GM18507 (cell line): ENCODE measurements at regions not wholly inside any gene's neighbourhood (a gene's known extent, or its start where the extent isn't known, plus 50 kb on each side); places are given as distances from the start of the nearest gene placed in this dataset.

Experiments used
- DNase-seq: peaks from one replicate; pipeline ENCODE4 v3.0.0; 2011; ENCODE audit warnings: low read depth; ENCODE audit not compliant: insufficient read length; ENCODE audit errors: extremely low spot score
- FAIRE-seq: peaks from 2 replicates; lab custom pipeline; 2011; peaks lifted over from hg19 to GRCh38; lab: Jason Lieb, UNC

DNA sequence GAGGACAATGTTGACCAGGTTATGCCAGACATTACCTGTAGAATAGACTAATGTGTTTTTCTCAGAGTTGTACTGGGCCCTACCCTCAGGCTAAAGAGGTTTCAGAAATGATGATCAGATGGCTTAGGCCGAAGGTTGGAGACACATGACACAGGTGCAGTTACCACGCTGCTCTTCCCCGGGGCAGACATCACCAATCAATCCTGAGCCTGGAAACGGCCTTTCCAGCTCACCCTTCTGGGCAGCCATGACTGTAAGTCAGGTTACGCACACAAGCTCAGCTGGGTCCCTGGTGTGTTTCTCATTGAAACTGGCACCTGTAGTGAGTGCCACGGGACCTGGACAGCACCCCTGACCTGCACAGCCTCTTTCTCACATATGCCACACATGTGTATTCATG is 299.3 kb downstream of the UQCRFS1 start:
- DNase-seq (no peak), FAIRE-seq (no peak)

DNA sequence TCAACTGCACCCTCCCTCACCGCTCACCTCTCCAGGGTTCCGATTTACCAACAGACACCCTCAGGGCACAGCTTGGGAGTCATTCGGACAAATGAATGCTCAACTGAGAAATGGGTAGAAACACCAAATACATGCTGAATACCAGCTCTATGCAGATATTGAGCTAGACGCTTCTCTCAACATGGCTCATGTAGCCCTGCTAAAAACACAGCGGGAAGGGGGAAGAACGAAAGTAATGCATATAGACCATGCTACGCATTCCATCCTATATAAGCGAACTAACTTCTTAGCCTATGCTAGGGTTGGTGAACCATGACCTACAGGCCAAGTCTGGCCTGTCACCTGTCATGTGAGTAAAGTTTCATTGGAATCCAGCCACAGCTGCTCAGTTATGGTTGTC is 304.0 kb downstream of the UQCRFS1 start:
- DNase-seq, result no peak
- FAIRE-seq, result no peak

- DNase-seq, result no peak
- no peak for FAIRE-seq
Observed at GRCh38 chr19:28907534-28907933, 305.4 kb downstream of the UQCRFS1 start.

DNA sequence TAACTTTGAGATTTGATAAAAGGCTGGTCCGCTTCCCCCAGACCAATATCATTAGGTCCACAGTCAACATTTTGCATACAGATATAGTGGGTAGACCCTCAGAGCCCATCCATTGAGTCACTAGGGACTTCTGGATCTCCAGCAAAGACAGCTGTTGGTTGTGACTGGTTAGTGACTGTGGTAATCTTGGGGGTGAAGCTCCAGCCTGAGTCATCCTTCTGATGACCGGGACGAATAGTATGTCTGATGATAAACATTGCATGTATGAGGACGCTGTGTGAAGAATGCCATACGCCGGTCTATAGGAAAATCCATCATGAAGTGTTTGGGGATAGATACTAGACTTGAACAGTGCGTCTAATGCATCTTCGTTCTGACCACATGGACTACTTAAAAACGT is 307.0 kb downstream of the UQCRFS1 start:
- no peak for DNase-seq

DNA sequence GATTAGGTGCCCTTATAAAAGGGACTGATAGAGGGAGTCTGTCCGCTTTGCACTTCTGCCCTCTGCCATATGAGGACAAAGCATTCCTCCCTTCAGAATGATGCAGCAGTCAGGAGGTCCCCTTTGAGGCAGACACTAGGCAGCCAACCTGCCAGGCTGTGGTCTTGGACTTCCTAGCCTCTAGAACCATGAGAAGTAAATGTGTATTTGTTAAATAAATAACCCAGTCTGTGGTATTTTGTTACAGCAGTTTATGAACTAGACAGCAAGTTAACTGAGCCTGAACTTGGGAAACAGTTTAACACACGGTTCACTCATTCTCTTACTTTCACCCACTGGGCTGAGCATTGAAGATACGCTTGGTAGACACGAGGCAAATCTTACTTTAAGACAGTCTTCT is 313.2 kb downstream of the UQCRFS1 start:
- FAIRE-seq (no peak), DNase-seq (no peak)

More for the DNA sequence above, 307.0 kb downstream of the UQCRFS1 start:
- no peak for FAIRE-seq

DNA sequence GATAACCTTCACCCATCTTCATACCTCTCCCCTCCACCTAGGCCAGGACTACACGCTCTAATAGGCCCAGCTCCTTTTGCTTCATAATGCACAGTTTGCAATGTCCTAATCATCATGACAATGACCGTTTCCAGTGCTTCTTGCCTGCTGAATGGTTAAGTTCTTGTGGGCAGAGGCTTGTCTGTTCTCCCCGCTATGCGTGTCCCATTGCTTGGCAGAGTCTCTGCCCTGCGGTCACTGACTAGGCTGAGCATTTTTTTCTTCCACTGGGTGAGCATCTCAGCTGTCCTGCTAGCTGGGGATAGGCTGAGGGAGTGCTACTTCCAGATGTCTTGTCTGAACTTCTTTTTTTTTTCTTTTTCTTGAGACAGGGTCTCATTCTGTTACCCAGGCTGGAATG is 314.7 kb downstream of the UQCRFS1 start:
- DNase-seq (no peak), FAIRE-seq (no peak)

DNA sequence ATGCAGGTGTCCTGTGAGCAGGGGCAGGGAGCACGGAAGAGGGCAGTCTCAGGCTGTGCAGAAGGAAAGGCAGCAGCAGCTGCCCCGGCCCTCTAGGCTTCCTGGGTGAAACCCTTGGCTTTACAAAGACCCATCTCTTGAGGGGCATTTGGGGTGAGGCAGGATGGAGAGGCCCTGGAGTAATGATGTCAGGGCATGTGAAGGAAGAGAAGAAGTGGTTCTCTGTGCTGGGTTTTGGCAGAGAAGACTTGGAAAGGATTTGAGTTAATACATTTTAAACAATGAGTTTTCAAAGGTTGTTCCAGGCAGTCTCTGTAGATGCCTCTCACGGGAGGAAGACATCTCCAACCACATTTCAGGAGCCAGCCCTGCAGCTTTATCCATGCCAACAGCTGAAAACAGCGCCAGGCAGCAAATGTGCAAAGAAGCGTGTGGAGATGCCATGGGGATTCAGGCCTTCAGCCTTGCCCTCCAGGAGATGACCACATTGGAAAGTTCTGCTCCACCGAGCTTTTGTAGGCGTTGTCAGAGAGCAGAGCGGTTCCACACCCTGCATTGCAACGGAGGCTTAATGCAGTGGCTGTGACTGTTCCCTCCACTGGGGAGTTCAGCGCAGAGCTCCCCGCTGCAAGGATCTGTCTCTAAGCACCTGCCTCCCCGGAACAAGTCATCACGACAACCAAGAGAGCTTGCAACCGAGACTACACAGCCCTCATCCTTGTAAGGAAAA is 322.8 kb downstream of the UQCRFS1 start:
- FAIRE-seq (no peak), DNase-seq (no peak)

- no peak for FAIRE-seq
- DNase-seq, result no peak
Observed at GRCh38 chr19:28887920-28888618, 324.9 kb downstream of the UQCRFS1 start.

- no peak for FAIRE-seq
Observed at GRCh38 chr19:28886708-28887107, 326.2 kb downstream of the UQCRFS1 start.

DNA sequence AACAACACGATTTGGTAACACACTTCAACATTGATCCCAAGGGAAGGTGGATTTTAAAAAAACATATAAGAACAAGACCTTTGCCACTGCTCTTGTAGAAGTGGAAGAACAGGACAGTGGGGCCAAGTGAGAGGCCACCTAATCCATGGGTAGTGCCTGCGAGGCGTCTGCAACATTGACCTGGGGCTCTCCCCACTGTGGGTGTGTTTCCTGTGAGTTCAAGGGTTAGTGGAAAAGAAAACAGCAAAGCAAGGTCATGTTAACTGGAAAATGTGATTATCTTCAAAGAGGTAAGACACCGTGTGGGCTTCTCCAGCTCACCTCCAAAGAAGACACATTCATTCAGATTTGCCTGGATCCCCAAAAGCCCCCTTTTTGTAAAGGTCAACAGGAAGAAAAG is 327.0 kb downstream of the UQCRFS1 start:
- DNase-seq (no peak), FAIRE-seq (no peak)

More at GRCh38 chr19:28886708-28887107, 326.2 kb downstream of the UQCRFS1 start:
- DNase-seq, result no peak

DNA sequence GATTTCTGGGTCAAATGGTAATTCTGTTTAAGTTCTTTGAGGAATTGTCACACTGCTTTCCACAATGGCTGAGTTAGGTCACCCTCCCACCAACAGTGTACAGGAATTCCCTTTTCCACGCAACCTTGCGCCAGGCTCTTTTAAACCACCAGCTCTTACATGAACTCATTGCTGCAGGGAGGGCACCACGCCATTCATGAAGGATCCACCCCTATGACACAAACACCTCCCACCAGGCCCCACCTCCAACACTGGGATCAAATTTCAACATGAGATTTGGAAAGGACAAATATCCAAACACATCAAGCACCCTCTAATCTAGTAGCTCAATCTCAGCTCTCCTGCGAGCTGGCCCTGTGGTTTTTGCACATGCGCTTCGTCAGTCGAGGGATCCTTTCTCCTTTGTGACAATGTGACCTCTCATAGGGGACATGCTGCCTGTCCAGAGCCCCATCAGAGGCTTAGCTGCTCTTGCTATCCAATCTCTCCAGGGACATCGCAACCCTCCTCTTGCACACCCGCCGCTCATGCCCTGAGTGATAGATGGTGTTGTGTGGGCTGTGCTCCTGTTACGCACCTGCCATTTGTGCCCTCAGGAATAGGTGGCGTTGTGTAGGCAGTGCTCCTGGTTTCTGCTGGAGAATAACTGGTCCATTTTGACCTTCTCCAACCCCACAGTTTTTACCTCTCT is 328.0 kb downstream of the UQCRFS1 start:
- FAIRE-seq, result no peak
- DNase-seq, result no peak

- DNase-seq (no peak), FAIRE-seq (no peak)
Observed at GRCh38 chr19:28883241-28883693, 329.7 kb downstream of the UQCRFS1 start.

- no peak for DNase-seq
- no peak for FAIRE-seq
Observed at GRCh38 chr19:28882818-28883217, 330.1 kb downstream of the UQCRFS1 start.

- no peak for FAIRE-seq
- no peak for DNase-seq
Observed at GRCh38 chr19:28881616-28882015, 331.3 kb downstream of the UQCRFS1 start.

- DNase-seq, result no peak
- no peak for FAIRE-seq
Observed at GRCh38 chr19:28880735-28881401, 332.1 kb downstream of the UQCRFS1 start.

DNA sequence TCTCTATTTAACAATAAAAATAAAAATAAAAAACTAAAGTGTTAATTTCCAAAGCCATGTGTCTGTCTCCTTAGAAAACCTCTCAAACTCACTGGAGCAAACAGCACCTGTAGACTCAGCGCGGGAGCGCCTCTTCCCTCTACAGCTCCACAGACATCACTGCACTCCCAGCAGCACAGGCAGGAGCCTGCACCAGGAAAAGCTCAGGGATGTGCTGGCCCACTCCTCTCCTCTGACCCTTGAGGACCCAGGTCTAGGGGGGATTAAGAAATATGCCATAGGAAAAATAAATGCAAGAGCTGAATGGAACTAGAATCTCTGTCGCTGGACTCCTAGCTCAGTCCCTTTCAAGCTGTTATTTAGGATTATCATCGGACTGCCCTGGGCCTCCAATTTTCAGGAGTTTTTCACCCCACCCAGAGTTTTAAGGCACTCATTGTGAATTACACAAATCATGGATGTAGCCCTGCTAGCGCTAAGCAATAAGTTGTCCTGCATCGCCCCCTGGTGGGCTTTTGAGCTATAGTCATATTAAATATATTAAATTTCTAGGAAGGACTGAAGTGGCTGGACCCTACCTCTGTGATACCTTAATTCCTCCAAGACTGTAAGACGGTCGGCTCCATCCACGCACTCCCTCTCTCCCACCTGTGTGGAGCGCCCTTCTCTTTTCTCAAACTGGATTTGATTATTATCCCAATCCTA is 333.9 kb downstream of the UQCRFS1 start:
- FAIRE-seq, result no peak
- no peak for DNase-seq

DNA sequence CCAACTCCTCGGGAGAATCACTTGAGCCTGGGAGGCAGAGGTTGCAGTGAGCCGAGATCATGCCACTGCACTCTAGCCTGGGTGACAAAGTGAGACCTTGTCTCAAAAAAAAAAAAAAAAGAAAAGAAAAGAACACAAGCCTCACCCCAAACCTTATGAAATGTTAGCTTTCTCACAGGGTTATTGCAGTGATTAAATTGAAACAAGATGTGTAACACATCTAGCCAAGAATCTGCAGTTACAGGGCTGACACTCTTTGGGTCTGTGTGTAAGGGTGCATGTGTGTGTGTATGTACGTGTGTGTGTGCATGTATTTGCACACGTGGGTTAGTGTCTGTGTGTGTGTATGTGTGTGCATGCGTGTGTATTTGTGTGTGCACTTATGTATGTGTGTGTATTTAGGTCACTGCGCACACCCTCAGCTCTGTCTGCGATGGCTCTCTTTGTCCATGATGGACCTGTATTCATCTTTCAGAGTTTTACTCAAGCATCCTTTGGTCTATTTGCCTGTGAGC is 336.3 kb downstream of the UQCRFS1 start:
- DNase-seq (no peak), FAIRE-seq (no peak)

- FAIRE-seq (no peak), DNase-seq (no peak)
Observed at GRCh38 chr19:28874742-28875141, 338.2 kb downstream of the UQCRFS1 start.

DNA sequence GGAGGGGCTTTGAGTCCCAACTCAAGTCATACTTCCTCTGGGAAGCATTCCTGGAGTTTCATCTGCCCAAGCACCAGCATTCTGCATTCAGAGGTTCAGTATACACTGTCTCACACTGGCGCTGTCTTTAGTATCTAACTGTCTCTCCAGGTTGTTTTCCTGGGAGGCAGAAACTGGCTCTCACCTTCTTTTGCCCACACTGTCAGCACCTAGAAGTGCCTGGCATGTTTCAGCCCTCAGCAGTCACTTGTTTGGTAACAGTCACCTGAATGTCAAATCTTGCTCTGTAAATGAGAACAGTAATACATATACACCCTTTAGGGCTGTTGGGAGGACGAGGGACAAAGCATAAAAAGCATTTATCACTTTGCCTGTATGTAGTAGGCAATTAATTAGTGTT is 339.6 kb downstream of the UQCRFS1 start:
- DNase-seq (no peak), FAIRE-seq (no peak)
